ENCODE measurements at regions not wholly inside any gene's neighbourhood (a gene's known extent, or its start where the extent isn't known, plus 50 kb on each side); places are given as distances from the start of the nearest gene placed in this dataset.

- TF ChIP-seq SP1 (IDR thresholded peaks at IDR 0.05): no peak
- TF ChIP-seq TARDBP (IDR thresholded peaks at IDR 0.05): no peak
- no peak for TF ChIP-seq CTBP1 (IDR thresholded peaks at IDR 0.05; ENCODE audit: borderline replicate concordance)
- TF ChIP-seq FOXM1 (IDR thresholded peaks at IDR 0.05; ENCODE audit: borderline replicate concordance): no peak
Measured at GRCh38 chr7:33790746-33791145, 114.6 kb upstream of the BMPER start.
